ENCODE measurements at regions not wholly inside any gene's neighbourhood (a gene's known extent, or its start where the extent isn't known, plus 50 kb on each side); places are given as distances from the start of the nearest gene placed in this dataset.

- CTCF ChIA-PET: no interaction called here
- WGBS (ENCODE audit: missing lambda C conversion rate): 22% methylated on average over 1 of the region's 1 CpG
- Histone ChIP-seq H3K4me1 (no peaks in the 10 kb centered on the region), H3K4me2 (no peak overlapping the region), H3K27ac (no peak overlapping the region), H3K4me3 (no peak overlapping the region), H3K9me3 (no peaks in the 10 kb centered on the region)
- ATAC-seq (no peak), FAIRE-seq (no peak), DNase-seq (ENCODE audit: low read depth in 1 of 2, low spot score in 1 of 2) (no peak)
- TF ChIP-seq CHD2 (IDR thresholded peaks at IDR 0.05; ENCODE audit: low read length, partially characterized antibody) (no peak), CBX8 (IDR thresholded peaks at IDR 0.05) (no peak), JUN (IDR thresholded peaks at IDR 0.05) (no peak), NFE2L2 (conservative IDR thresholded peaks at IDR 0.05; ENCODE audit: low read length) (no peak), ZSCAN20 (CRISPR knock-in tag; IDR thresholded peaks at IDR 0.05) (no peak), TFCP2L1 (CRISPR knock-in tag; IDR thresholded peaks at IDR 0.05) (no peak), RNF2 (IDR thresholded peaks at IDR 0.05; ENCODE audit: borderline replicate concordance, low read depth) (no peak), BCL3 (IDR thresholded peaks at IDR 0.05) (no peak), GATA3 (IDR thresholded peaks at IDR 0.05; ENCODE audit: borderline replicate concordance) (no peak), RARB (CRISPR knock-in tag; IDR thresholded peaks at IDR 0.05) (no peak), MAZ (IDR thresholded peaks at IDR 0.05; ENCODE audit: borderline replicate concordance, low read depth, low read length) (no peak), TP53 (CRISPR knock-in tag; IDR thresholded peaks at IDR 0.05) (no peak), HMGXB4 (CRISPR knock-in tag; IDR thresholded peaks at IDR 0.05; ENCODE audit: borderline replicate concordance) (no peak), POLR2AphosphoS2 (conservative IDR thresholded peaks at IDR 0.05; ENCODE audit: low read length) (no peak), HOXB13 (CRISPR knock-in tag; IDR thresholded peaks at IDR 0.05; ENCODE audit: low read depth) (no peak), MAFK (IDR thresholded peaks at IDR 0.05; ENCODE audit: partially characterized antibody) (no peak)
- POLR2A ChIA-PET: no interaction called here
Observed at GRCh38 chr12:84166812-84167211, 745.8 kb downstream of the SLC6A15 start.

- 7% methylated on average over 2 of the region's 2 CpGs for WGBS (ENCODE audit: missing lambda C conversion rate)
- Histone ChIP-seq H3K27ac (no peak overlapping the region), H3K4me3 (no peak overlapping the region), H3K4me2 (0 out of 3 replicates have a peak overlapping the region, but pooled peaks have one; percentile 12), H3K9me3 (no peaks in the 10 kb centered on the region), H3K4me1 (no peaks in the 10 kb centered on the region)
- ChIA-PET POLR2A (no interaction called here), CTCF (interaction anchor here (0.8 kb wide), 1 partner anchor 9 kb away, joined by 3 read pairs; no protein-coding TSS in a partner anchor)
- FAIRE-seq (no peak), DNase-seq (ENCODE audit: low read depth in 1 of 2, low spot score in 1 of 2) (no peak), ATAC-seq (no peak)
- TF ChIP-seq JUN (IDR thresholded peaks at IDR 0.05): no peak
- TF ChIP-seq ATOH8 (CRISPR knock-in tag; IDR thresholded peaks at IDR 0.05; ENCODE audit: low read depth): no peak
- TF ChIP-seq ZNF302 (CRISPR knock-in tag; IDR thresholded peaks at IDR 0.05): no peak
- TF ChIP-seq HOXA7 (CRISPR knock-in tag; IDR thresholded peaks at IDR 0.05): no peak
- TF ChIP-seq RNF2 (IDR thresholded peaks at IDR 0.05; ENCODE audit: borderline replicate concordance, low read depth): no peak
- no peak for TF ChIP-seq HDAC2 (IDR thresholded peaks at IDR 0.05)
- TF ChIP-seq TP53 (CRISPR knock-in tag; IDR thresholded peaks at IDR 0.05): no peak
- TF ChIP-seq SREBF2 (IDR thresholded peaks at IDR 0.05): no peak
- TF ChIP-seq EHF (CRISPR knock-in tag; IDR thresholded peaks at IDR 0.05): no peak
- no peak for TF ChIP-seq TFCP2L1 (CRISPR knock-in tag; IDR thresholded peaks at IDR 0.05)
- no peak for TF ChIP-seq NFE2L2 (conservative IDR thresholded peaks at IDR 0.05; ENCODE audit: low read length)
Observed at GRCh38 chr12:84165998-84166571, 746.5 kb downstream of the SLC6A15 start.

Data from A549 (cell line).